Islet precursor cell (in vitro differentiated cells): ENCODE measurements at regions not wholly inside any gene's neighbourhood (a gene's known extent, or its start where the extent isn't known, plus 50 kb on each side); places are given as distances from the start of the nearest gene placed in this dataset.

Experiments
- DNase-seq: peaks from one replicate; pipeline ENCODE4 v3.0.0-alpha.2; 2018

DNA sequence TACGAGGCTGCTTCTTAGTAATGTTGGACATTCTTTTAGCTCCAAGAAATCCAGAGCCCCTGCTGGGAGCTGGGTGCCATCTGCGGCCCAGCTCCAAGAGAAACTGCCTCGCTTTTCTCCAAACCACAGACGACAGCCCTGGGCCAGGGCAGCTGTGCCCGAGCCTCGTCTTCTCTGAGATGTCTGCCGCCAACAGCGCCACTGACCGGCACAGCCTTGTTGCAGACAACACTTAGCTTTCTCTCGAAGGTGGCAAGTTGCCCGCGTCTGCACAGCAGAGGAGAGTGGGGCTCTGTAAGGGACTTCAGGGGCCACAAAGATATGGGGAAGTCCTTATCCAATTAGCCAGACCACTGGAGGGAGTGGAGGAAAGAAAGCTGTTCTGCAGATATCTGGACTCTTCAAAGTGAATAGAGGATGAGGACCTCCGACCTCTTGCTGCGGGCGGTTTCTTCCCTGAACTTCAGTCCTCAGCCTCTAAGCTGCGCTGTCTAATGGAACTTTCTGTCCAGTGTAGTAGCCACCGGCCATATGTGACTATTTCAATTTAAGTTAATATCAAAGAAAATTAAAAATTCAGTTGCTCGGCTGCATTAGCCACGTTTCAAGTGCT, 63.9 kb upstream of the DISP3 start:
- DNase-seq = no peak

GRCh38 chr1:11417162-11417561, 61.8 kb upstream of the DISP3 start:
- no peak for DNase-seq

DNA sequence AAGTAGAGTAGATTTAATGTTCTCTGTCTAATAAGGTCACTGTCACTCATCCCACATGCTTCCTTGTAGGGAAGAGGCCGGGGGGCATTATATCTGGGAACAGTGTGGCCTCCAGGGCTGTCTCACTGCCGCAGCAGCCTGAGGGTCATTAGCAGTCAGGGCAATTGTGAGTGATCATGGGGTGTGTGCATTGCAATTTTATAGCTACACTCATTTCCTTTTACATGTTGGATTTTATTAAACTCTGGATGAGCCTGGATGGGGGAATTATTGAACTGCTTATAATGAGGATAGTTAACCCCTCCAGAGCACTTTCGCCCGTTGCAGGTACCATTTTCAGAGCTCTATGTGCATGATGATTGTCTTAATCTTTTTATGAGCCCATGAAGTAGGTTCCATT, 60.9 kb upstream of the DISP3 start:
- no peak for DNase-seq

DNA sequence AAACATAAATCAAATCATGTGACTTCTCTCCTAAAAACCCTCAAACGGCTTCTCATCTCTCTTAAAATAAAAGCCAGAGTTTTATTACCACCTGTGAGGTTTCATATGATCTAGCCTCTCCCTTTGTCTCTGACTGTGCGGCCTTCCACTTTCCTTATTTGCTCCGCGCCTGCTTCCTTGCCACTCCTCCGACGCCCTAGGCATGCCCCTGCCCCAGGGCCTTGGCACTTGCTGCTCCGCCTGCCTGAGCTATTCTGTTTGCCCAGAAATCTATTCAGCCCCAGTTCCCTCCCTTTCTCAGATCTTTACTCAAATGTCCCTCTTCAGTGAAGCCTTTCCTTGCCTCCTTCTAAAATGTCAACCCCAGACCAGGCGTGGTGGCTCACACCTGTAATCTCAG, 57.5 kb upstream of the DISP3 start:
- no peak for DNase-seq

DNA sequence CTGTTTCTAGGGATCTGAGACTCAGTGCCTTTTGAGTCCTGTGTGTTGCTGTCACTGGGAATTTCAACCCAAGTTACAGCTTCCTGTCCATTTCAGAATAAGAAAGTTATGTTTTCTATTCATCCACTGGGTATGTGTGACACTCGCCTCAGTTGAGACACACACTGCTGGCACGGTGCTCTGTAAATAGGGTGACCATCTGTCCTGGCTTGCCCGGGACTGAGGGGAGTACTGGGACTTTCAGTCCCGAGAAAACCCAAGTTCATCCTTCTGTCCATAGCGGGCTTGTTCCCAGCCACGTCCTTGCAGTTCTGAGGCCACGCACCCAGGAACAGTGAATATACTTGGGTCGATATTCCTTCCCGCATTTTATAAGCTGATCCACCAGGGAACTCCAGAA, 56.3 kb upstream of the DISP3 start:
- DNase-seq = no peak

- no peak for DNase-seq
These were observed 52.3 kb upstream of the DISP3 start for GRCh38 chr1:11426617-11427016.

DNA sequence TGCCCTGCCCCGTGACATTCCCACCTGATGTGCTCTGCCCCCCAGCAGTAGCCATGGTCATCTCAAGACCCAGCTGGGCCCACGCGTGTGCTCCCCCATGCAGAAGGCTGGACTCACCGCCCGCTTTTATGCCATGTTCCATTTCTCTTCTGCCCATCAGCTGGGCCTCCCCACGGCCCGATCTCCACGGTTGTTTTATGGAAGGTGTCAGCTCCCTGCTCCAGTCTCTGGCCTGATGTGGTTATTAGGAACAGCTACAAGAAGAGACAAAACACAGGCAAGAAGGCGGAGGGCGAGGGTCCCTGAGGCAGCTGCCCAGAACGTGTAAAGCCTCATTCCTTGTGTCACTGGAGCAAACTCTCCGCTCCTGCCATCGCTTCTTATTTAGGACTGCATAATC, 50.2 kb upstream of the DISP3 start:
- DNase-seq = no peak
